ENCODE measurements at regions not wholly inside any gene's neighbourhood (a gene's known extent, or its start where the extent isn't known, plus 50 kb on each side); places are given as distances from the start of the nearest gene placed in this dataset.

GRCh38 chr4:111450867-111451266 lies 694.4 kb upstream of the FAM241A start:
- Histone ChIP-seq H3K14ac (ENCODE audit: insufficient read length) (no peak overlapping the region), H2AFZ (ENCODE audit: low read length) (no peak overlapping the region), H2BK15ac (ENCODE audit: low read length) (no peak overlapping the region), H4K20me1 (replicated peaks in 1 of 2; ENCODE audit: control insufficient read depth in 1 of 2, insufficient read depth in 2 of 2, low read length in 2 of 2) (no peaks in the 10 kb centered on the region), H3K23ac (ENCODE audit: insufficient read length) (no peak overlapping the region), H3K9me3 (ENCODE audit: insufficient read depth in 2 of 2, low read depth in 1 of 2, low read length in 1 of 2) (no peaks in the 10 kb centered on the region), H2BK12ac (ENCODE audit: low read depth, low read length) (no peak overlapping the region), H3K79me1 (ENCODE audit: low read depth, low read length) (no peaks in the 10 kb centered on the region), H3K4me3 (ENCODE audit: extremely low read depth in 1 of 4, insufficient read depth in 2 of 4, low read depth in 3 of 4, low read length in 4 of 4) (no peak overlapping the region), H3K23me2 (ENCODE audit: low read depth, low read length) (no peaks in the 10 kb centered on the region; the same call in 1 of the 2 replicates), H3K36me3 (ENCODE audit: control insufficient read depth in 2 of 4, insufficient read depth in 4 of 4, low read length in 3 of 4) (no peaks in the 10 kb centered on the region), H4K5ac (ENCODE audit: insufficient read length, low read depth, low read length) (no peak overlapping the region), H3K9ac (replicated peaks in 1 of 4; ENCODE audit: extremely low read depth in 1 of 4, low read depth in 3 of 4, low read length in 3 of 4) (no peak overlapping the region), H2BK20ac (ENCODE audit: low read length) (no peak overlapping the region), H3K18ac (ENCODE audit: extremely low read depth, low read length) (no peak overlapping the region), H2BK5ac (ENCODE audit: low read depth, low read length) (no peak overlapping the region), H2AK5ac (ENCODE audit: low read depth, low read length) (no peak overlapping the region), H3K27ac (ENCODE audit: low read depth, low read length) (no peak overlapping the region), H3K4me2 (ENCODE audit: insufficient read depth in 1 of 2, low read depth in 2 of 2, low read length in 2 of 2) (no peak overlapping the region), H3K56ac (replicated peaks; ENCODE audit: insufficient read length, low read depth, low read length) (no peak overlapping the region), H4K8ac (ENCODE audit: extremely low read depth, insufficient read depth, low read length) (no peak overlapping the region), H4K91ac (replicated peaks; ENCODE audit: insufficient read length, low read length) (no peak overlapping the region), H3K79me2 (ENCODE audit: control insufficient read depth in 1 of 2, insufficient read depth in 2 of 2, low read length in 2 of 2) (no peaks in the 10 kb centered on the region), H3K4me1 (replicated peaks in 1 of 4; ENCODE audit: control insufficient read depth in 3 of 4, insufficient read depth in 4 of 4, low read length in 3 of 4) (no peaks in the 10 kb centered on the region), H2BK120ac (replicated peaks; ENCODE audit: low read depth, low read length) (no peak overlapping the region), H3K4ac (replicated peaks; ENCODE audit: insufficient read length, low read depth, low read length) (no peak overlapping the region), H3K27me3 (replicated peaks in 1 of 4; ENCODE audit: control insufficient read depth in 3 of 4, extremely low read depth in 1 of 4, insufficient read depth in 3 of 4, low read length in 3 of 4) (no peaks in the 10 kb centered on the region)
- no peak for FAIRE-seq
- ChIA-PET CTCF (ENCODE audit: partially characterized antibody) (interaction anchor here (1.3 kb wide), 1 partner anchor 12 kb away, joined by 3 read pairs; no protein-coding TSS in a partner anchor), POLR2A (ENCODE audit: partially characterized antibody) (no interaction called here)
- no peak for DNase-seq (ENCODE audit: low read depth in 1 of 2, low spot score in 2 of 2)
- TF ChIP-seq CBX8 (IDR thresholded peaks at IDR 0.05; ENCODE audit: borderline replicate concordance, low read depth, low read length) (no peak), ATF2 (IDR thresholded peaks at IDR 0.05; ENCODE audit: low read length) (no peak), EZH2 (IDR thresholded peaks at IDR 0.05; ENCODE audit: low read depth, low read length, severe bottlenecking) (no peak), SP4 (IDR thresholded peaks at IDR 0.05; ENCODE audit: low read length) (no peak), CBX5 (IDR thresholded peaks at IDR 0.05; ENCODE audit: low read depth, low read length) (no peak), RXRA (IDR thresholded peaks at IDR 0.05; ENCODE audit: insufficient read depth, low read depth, low read length) (no peak), JUN (IDR thresholded peaks at IDR 0.05; ENCODE audit: low read depth, low read length) (no peak), ATF3 (IDR thresholded peaks at IDR 0.05; ENCODE audit: insufficient read depth, low read depth, low read length) (no peak), SIRT6 (IDR thresholded peaks at IDR 0.05; ENCODE audit: low read length) (no peak), CREB1 (IDR thresholded peaks at IDR 0.05) (no peak), SAP30 (IDR thresholded peaks at IDR 0.05; ENCODE audit: insufficient read depth, insufficient replicate concordance, low read length) (no peak), CHD2 (IDR thresholded peaks at IDR 0.05; ENCODE audit: low read length) (no peak), GTF2F1 (IDR thresholded peaks at IDR 0.05; ENCODE audit: borderline replicate concordance, low read depth, low read length) (no peak), EP300 (IDR thresholded peaks at IDR 0.05; ENCODE audit: borderline replicate concordance in 1 of 2, low read depth in 2 of 2, low read length in 2 of 2) (no peak)
